Right lobe of liver (tissue), 6 donors: ENCODE measurements at regions not wholly inside any gene's neighbourhood (a gene's known extent, or its start where the extent isn't known, plus 50 kb on each side); places are given as distances from the start of the nearest gene placed in this dataset.

Experiments
- ATAC-seq, 4 donors: fragments of 200-7000 bp; cut with Tn5 transposase; one replicate each; pipeline ENCODE4 v1.9.1; 2020; ENCODE audit warnings: mild to moderate bottlenecking in 4 of 4, moderate library complexity in 4 of 4
- DNase-seq, 3 donors: peaks; one replicate each; pipeline ENCODE4 v3.0.0-alpha.2; 2020
- H3K27ac ChIP-seq, 3 donors: fragments of 200-600 bp; one replicate each; pipeline ENCODE4 v1.8.0; 2022
- H3K27me3 ChIP-seq, 2 donors: fragments of 200-600 bp; one replicate each; pipeline ENCODE4 v1.8.0; 2022
- H3K36me3 ChIP-seq, 4 donors: fragments of 200-600 bp; sonication (generic) in 1 of 4; one replicate each; pipeline versions ENCODE4 v1.5.1 to v1.8.0; 2017 to 2022; ENCODE audit warnings: control low read depth in 1 of 4
- H3K4me1 ChIP-seq, 4 donors: fragments of 200-600 bp; sonication (generic) in 1 of 4; one replicate each; pipeline versions ENCODE4 v1.5.1 to v1.8.0; 2017 to 2022; ENCODE audit warnings: control low read depth in 1 of 4
- H3K4me3 ChIP-seq, 3 donors: fragments of 200-600 bp; one replicate each; pipeline ENCODE4 v1.8.0; 2022
- H3K9me3 ChIP-seq, 4 donors: fragments of 200-600 bp; sonication (generic) in 1 of 4; one replicate each; pipeline versions ENCODE4 v1.5.1 to v1.8.0; 2017 to 2022; ENCODE audit warnings: control low read depth in 1 of 4
- POLR2A ChIP-seq: fragments of 450-650 bp; IDR thresholded peaks from one replicate; pipeline ENCODE4 v1.6.1; 2017; ENCODE audit warnings: antibody characterized with exemption, mild to moderate bottlenecking
- WGBS: methylation state at CpG from one replicate; pipeline ENCODE4 v1.1.6; 2018; ENCODE audit warnings: low coverage, low lambda C conversion rate; ENCODE audit not compliant: insufficient coverage; ENCODE audit errors: missing lambda C conversion rate; 5-methylcytosine and 5-hydroxymethylcytosine counted together
- intact Hi-C, 2 donors: fragments of 100-400 bp; cut with DNase I; formaldehyde crosslinking; loops; one replicate each; pipeline versions ENCODE4 v1.11.2 to v1.14.1; 2022
- TF ChIP-seq, protein P1 (sequence below), 4 donors: fragments of 200-600 bp in 3 of 4; fragments of 450-650 bp in 1 of 4; IDR thresholded peaks; one replicate each; pipeline versions ENCODE4 v1.5.1 to v1.8.0; 2016 to 2022; ENCODE audit warnings: antibody characterized with exemption in 4 of 4, mild to moderate bottlenecking in 2 of 4
- donor health status: DM: no; HTN: yes; CAD: no.
- donor health status: DM: no; HTN: no; CAD: no.
- donor health status: DM: no; HTN: no; CAD: no.
- donor health status: DM: no; HTN: yes; CAD: no.
- donor health status: DM: no; HTN: yes; CAD: no.

DNA sequence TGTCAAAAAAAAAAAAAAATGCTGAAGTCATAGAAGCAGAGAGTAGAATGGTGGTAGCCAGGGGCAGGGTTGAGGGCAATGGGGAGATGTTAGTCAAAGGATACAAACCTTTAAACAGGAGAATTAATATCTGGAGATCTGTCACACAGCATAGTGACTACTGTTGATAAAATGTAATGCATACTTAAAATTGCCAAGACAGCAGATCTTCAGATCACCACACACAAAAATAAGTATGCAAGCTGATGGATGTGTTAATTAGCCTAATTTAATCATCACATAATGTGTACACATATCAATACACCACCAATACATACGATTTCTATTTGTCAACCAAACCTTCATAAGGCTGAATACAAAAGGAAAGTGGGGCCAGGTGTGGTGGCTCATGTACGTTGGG is 83.5 kb upstream of the PHACTR3 start:
- Histone ChIP-seq H3K4me1 (no peaks in the 10 kb centered on the region), H3K27me3 (peaks cover 0 to under 1% of the 10 kb centered on the region in 2 donors), H3K9me3 (no peaks in the 10 kb centered on the region), H3K36me3 (no peaks in the 10 kb centered on the region), H3K4me3 (no peak overlapping the region), H3K27ac (no peak overlapping the region)
- 20% methylated on average over 2 of the region's 2 CpGs for WGBS
- DNase-seq (no peak), ATAC-seq (no peak)
- TF ChIP-seq, protein P1, sequence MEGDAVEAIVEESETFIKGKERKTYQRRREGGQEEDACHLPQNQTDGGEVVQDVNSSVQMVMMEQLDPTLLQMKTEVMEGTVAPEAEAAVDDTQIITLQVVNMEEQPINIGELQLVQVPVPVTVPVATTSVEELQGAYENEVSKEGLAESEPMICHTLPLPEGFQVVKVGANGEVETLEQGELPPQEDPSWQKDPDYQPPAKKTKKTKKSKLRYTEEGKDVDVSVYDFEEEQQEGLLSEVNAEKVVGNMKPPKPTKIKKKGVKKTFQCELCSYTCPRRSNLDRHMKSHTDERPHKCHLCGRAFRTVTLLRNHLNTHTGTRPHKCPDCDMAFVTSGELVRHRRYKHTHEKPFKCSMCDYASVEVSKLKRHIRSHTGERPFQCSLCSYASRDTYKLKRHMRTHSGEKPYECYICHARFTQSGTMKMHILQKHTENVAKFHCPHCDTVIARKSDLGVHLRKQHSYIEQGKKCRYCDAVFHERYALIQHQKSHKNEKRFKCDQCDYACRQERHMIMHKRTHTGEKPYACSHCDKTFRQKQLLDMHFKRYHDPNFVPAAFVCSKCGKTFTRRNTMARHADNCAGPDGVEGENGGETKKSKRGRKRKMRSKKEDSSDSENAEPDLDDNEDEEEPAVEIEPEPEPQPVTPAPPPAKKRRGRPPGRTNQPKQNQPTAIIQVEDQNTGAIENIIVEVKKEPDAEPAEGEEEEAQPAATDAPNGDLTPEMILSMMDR (IDR thresholded peaks at IDR 0.05), result no peak
- TF ChIP-seq POLR2A, result no peak
- intact Hi-C loops, result no loop called here

DNA sequence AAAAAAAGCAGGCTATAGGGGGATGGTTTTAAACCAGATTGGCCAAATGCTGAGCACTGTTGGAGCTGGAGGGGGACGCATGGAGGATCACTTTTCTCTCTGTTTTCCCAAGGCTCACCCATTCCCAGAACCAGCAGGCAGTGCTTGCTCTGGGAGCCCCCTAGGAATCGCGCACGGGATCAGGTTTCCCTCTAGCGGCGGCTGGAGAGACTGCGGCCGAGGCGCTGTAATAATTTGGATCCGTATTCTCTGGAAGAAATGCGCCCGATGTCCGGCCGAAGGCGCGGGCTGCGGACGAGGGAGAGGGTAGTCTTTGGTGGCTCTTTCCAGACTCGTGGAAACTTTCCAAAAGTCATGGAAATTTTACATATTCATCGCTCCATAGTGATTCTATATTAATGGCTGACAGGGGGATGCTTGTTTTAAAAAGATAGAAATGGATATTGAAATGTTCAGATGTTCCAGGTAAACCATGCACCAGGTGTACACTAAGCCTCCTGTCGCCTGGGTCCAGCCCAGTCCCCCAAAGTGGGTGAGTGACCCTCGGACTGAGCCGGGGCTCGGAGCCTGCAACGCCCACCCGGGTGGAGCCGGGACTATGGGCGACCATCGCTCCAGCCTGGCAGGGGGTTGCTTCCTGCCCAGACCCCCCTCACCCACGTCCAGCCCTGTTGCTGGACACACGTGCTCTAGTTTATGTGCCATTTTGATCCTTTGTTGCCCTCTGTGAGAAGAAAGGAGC is 78.7 kb upstream of the PHACTR3 start:
- Histone ChIP-seq H3K4me1 (no peaks in the 10 kb centered on the region), H3K4me3 (no peak overlapping the region), H3K9me3 (no peaks in the 10 kb centered on the region), H3K36me3 (no peaks in the 10 kb centered on the region), H3K27me3 (peaks cover 0 to 8% of the 10 kb centered on the region in 2 donors), H3K27ac (no peak overlapping the region)
- TF ChIP-seq POLR2A, result no peak
- TF ChIP-seq, protein P1 (IDR thresholded peaks at IDR 0.05), result peak; percentile 41 to 87 (median 82)
- WGBS, result 7% methylated on average over 19 of the region's 31 CpGs
- intact Hi-C loops, result no loop called here
- DNase-seq (peak; percentile 56 to 64 (median 56)), ATAC-seq (peak; percentile 79 to 90 (median 83))

DNA sequence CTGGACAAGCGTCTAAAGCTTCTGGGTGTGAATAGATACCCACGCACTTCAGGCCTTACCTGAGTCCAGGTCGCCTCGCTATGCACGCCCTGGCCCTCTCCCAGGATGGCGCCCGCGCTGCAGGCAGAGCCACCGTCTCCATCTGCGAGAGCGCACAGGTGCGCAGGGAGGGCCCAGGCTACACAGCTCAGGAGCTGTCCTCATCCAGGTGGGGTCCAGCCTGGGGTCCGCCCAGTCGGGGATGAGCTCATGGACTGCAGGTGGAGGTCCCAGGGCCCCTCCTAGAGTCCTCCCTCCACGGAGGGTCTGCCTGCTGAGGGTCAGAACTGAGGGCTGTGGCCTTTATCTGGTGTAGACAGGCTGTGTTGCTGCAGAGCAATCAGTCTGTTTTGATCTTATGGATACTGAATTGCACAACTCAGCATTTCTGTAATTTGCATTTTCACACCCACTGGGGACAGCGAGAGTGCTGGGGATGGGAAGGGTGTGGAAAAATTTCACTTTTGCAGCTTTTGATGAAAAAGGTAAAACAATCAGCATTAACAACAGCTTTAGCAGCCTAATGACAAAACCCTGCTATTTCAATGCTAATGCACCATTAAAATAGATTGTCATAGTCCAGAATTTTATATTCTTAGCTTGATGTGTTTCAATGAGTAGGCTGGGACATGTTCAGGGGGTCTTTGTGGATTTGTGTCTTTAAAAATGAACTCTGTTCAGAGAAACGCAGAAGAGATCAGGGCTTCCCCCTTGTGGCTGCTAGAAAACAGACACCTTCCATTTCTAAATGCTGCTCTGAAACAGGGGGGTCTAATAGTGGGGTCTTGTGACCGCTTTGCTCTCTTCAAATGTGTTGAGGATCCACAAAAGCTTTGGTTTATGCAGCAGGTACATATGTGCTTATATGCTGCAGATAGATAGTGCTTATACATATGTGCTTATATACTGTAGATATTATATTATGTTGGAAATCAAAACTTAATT is 77.8 kb upstream of the PHACTR3 start:
- Histone ChIP-seq H3K27ac (no peak overlapping the region), H3K36me3 (no peaks in the 10 kb centered on the region), H3K9me3 (no peaks in the 10 kb centered on the region), H3K4me3 (no peak overlapping the region), H3K27me3 (peaks cover 0 to 8% of the 10 kb centered on the region in 2 donors), H3K4me1 (no peaks in the 10 kb centered on the region)
- DNase-seq, result no peak
- intact Hi-C loops, result no loop called here
- no peak for ATAC-seq
- WGBS, result 26% methylated on average over 4 of the region's 18 CpGs
- TF ChIP-seq POLR2A, result no peak
- TF ChIP-seq, protein P1 (IDR thresholded peaks at IDR 0.05), result peak in 2 of 4 donors; percentile 11 to 15

DNA sequence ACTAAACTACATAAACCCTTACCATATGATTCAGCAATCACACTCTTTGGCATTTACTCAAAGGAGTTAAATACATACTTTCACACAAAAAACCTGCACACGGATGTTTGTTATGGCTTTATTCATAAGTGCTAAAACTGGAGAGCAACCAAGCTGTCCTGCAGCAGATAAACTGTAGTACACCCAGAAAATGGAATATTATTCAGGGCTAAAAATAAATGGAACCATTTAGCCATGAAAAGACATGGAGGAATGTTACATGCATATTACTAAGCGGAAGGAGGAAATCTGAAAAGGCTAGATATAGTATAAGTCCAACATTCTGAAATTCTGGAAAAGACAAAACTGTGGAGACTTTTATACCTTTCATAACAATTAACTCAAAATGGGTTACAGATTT is 73.6 kb upstream of the PHACTR3 start:
- Histone ChIP-seq H3K27me3 (peaks cover 0 to 8% of the 10 kb centered on the region in 2 donors), H3K4me3 (no peak overlapping the region), H3K36me3 (no peaks in the 10 kb centered on the region), H3K9me3 (no peaks in the 10 kb centered on the region), H3K27ac (no peak overlapping the region), H3K4me1 (no peaks in the 10 kb centered on the region)
- 53% methylated on average over 2 of the region's 2 CpGs for WGBS
- DNase-seq, result no peak
- no peak for ATAC-seq
- intact Hi-C loops, result no loop called here
- TF ChIP-seq, protein P1 (IDR thresholded peaks at IDR 0.05), result no peak
- TF ChIP-seq POLR2A, result no peak
